ENCODE measurements at regions not wholly inside any gene's neighbourhood (a gene's known extent, or its start where the extent isn't known, plus 50 kb on each side); places are given as distances from the start of the nearest gene placed in this dataset.

DNA sequence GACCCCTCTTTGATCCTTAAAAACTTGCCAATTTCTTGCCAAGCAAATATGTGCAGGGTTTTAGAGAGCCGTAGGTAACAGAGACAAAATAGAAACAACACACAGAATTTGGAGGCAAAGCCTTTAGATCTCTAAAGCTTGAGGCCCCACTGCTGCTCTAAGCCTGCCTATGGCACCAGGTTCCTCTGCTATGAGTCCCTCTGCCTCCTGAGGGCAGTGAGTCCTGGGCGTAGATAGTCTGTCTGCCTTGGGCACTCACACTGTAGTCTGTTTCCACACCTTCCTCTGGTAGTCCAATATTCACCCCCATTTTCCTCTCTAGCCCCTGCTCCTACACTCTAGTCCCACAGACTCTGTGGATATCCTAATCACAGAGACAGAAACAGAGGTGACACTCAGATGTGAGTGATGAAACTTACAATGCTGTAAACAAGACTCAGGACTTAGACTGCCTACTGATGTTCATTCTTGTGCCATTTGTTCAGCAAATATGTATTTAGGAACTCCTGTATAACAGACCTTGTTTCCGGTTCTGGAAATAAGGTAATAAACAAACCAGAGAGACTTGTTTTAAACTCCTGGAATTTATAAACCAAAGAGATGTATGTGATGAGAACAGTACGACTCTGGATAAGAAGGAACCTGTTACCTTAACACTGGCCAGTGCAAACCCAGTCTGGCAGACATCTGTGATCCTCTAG, 153.3 kb upstream of the PRSS1 start:
- H3K27ac ChIP-seq = no peak overlapping the region
- intact Hi-C loops (cut with DNase I) = no loop called here
- no peak for TF ChIP-seq POLR2A (IDR thresholded peaks at IDR 0.05)
- TF ChIP-seq, protein P1, sequence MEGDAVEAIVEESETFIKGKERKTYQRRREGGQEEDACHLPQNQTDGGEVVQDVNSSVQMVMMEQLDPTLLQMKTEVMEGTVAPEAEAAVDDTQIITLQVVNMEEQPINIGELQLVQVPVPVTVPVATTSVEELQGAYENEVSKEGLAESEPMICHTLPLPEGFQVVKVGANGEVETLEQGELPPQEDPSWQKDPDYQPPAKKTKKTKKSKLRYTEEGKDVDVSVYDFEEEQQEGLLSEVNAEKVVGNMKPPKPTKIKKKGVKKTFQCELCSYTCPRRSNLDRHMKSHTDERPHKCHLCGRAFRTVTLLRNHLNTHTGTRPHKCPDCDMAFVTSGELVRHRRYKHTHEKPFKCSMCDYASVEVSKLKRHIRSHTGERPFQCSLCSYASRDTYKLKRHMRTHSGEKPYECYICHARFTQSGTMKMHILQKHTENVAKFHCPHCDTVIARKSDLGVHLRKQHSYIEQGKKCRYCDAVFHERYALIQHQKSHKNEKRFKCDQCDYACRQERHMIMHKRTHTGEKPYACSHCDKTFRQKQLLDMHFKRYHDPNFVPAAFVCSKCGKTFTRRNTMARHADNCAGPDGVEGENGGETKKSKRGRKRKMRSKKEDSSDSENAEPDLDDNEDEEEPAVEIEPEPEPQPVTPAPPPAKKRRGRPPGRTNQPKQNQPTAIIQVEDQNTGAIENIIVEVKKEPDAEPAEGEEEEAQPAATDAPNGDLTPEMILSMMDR (IDR thresholded peaks at IDR 0.05) = no peak
- DNase-seq = no peak
- no peaks in the 10 kb centered on the region for H3K4me1 ChIP-seq (replicated peaks in 1 of 2)
- WGBS, 4 donors = 63 to 80% (median 66%) methylated on average over 4 of the region's 4 CpGs
- H3K9me3 ChIP-seq (replicated peaks in 1 of 3) = no peaks in the 10 kb centered on the region
- H3K4me3 ChIP-seq = no peak overlapping the region
- H3K27me3 ChIP-seq = no peaks in the 10 kb centered on the region
- H3K36me3 ChIP-seq (replicated peaks in 1 of 2) = no peaks in the 10 kb centered on the region

DNA sequence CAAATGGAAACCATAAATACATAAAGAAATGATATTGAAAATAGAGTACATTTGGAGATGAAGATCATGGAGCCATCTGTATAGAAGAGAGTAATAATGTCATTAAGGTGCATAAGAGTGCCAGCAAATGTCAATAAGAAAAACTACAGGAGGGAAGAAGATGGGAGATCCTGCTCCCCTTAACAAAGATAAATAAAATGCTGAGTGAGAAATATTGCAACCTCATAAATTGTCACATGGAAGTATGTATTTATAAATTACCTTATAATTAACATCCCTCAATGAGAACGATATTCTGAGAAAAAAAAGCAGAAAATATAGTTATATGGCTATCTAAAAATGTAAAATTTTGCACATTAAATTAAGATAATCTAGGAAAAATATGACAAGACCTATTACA, 155.2 kb upstream of the PRSS1 start:
- TF ChIP-seq POLR2A (IDR thresholded peaks at IDR 0.05) = no peak
- TF ChIP-seq, protein P1 (IDR thresholded peaks at IDR 0.05) = no peak
- H3K36me3 ChIP-seq (replicated peaks in 1 of 2) = no peaks in the 10 kb centered on the region
- DNase-seq = no peak
- H3K27me3 ChIP-seq = no peaks in the 10 kb centered on the region
- intact Hi-C loops (cut with DNase I) = no loop called here
- H3K9me3 ChIP-seq (replicated peaks in 1 of 3) = no peaks in the 10 kb centered on the region
- WGBS, 4 donors = 32 to 73% (median 59%) methylated on average over 1 of the region's 1 CpG
- H3K27ac ChIP-seq = no peak overlapping the region
- H3K4me3 ChIP-seq = no peak overlapping the region
- H3K4me1 ChIP-seq (replicated peaks in 1 of 2) = no peaks in the 10 kb centered on the region

DNA sequence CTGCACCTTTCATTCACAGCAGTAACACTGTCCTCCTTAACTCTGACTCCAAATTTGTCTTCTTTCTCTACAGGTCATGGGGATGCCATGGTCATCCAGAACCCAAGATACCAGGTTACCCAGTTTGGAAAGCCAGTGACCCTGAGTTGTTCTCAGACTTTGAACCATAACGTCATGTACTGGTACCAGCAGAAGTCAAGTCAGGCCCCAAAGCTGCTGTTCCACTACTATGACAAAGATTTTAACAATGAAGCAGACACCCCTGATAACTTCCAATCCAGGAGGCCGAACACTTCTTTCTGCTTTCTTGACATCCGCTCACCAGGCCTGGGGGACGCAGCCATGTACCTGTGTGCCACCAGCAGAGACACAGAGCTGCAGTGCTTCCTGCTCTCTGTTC, 156.2 kb upstream of the PRSS1 start:
- 74 to 89% (median 83%) methylated on average over 4 of the region's 4 CpGs for WGBS, 4 donors
- no peaks in the 10 kb centered on the region for H3K36me3 ChIP-seq (replicated peaks in 1 of 2)
- no peak for DNase-seq
- intact Hi-C loops (cut with DNase I) = no loop called here
- H3K27me3 ChIP-seq = no peaks in the 10 kb centered on the region
- no peak overlapping the region for H3K27ac ChIP-seq
- no peaks in the 10 kb centered on the region for H3K4me1 ChIP-seq (replicated peaks in 1 of 2)
- no peak overlapping the region for H3K4me3 ChIP-seq
- no peak for TF ChIP-seq POLR2A (IDR thresholded peaks at IDR 0.05)
- TF ChIP-seq, protein P1 (IDR thresholded peaks at IDR 0.05) = no peak
- no peaks in the 10 kb centered on the region for H3K9me3 ChIP-seq (replicated peaks in 1 of 3)

DNA sequence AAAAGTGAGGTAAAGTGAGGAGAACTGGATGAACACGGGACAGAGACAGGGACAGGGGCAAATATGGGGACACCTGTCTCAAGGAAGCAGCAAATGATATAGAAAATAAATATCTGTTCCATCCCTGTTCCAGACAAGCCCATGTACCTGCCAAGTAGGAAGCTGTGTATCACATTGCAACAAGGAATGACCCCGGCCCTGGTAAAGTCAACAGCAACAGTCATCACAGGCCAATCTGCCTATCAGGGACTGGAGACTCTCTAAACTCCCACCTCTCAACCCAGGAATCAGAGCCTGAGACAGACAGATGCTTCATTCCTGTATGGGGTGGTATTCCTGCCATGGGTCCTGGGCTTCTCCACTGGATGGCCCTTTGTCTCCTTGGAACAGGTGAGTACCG, 156.6 kb upstream of the PRSS1 start:
- DNase-seq = no peak
- H3K9me3 ChIP-seq (replicated peaks in 1 of 3) = no peaks in the 10 kb centered on the region
- no peak overlapping the region for H3K27ac ChIP-seq
- TF ChIP-seq, protein P1 (IDR thresholded peaks at IDR 0.05) = no peak
- no peak for TF ChIP-seq POLR2A (IDR thresholded peaks at IDR 0.05)
- no peaks in the 10 kb centered on the region for H3K4me1 ChIP-seq (replicated peaks in 1 of 2)
- intact Hi-C loops (cut with DNase I) = no loop called here
- no peaks in the 10 kb centered on the region for H3K36me3 ChIP-seq (replicated peaks in 1 of 2)
- 62 to 85% (median 75%) methylated on average over 3 of the region's 3 CpGs for WGBS, 4 donors
- H3K27me3 ChIP-seq = no peaks in the 10 kb centered on the region
- no peak overlapping the region for H3K4me3 ChIP-seq
